ENCODE measurements at regions not wholly inside any gene's neighbourhood (a gene's known extent, or its start where the extent isn't known, plus 50 kb on each side); places are given as distances from the start of the nearest gene placed in this dataset.

DNA sequence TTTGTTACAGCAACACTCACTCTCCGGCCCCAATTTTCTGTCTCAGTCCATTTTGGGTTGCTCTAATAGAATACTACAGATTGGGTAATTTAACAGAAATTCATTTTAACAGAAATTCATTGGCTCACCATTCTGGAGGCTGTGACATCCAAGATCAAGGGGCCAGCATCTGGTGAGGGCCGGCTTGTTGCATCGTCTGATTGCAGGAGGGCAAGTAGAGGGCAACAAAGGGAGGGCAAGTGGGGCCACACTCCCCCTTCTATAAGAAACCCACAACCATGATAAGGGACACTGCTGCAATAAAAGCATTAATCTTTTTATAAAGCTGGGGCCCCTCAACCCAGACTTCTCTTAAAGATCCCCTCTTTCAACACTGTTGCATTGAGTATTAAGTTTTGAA, 260.1 kb upstream of the TMPRSS15 start:
- Mint-ChIP-seq H3K36me3 (no peaks in the 10 kb centered on the region), H3K4me3 (no peak overlapping the region), H3K27me3 (ENCODE audit: low read depth) (no peaks in the 10 kb centered on the region), H3K4me1 (no peaks in the 10 kb centered on the region), H3K27ac (no peak overlapping the region), H3K9me3 (no peaks in the 10 kb centered on the region)
- DNase-seq (ENCODE audit: low spot score in 2 of 2, unreplicated experiment in 2 of 2): no peak
- TF ChIP-seq, protein P1, sequence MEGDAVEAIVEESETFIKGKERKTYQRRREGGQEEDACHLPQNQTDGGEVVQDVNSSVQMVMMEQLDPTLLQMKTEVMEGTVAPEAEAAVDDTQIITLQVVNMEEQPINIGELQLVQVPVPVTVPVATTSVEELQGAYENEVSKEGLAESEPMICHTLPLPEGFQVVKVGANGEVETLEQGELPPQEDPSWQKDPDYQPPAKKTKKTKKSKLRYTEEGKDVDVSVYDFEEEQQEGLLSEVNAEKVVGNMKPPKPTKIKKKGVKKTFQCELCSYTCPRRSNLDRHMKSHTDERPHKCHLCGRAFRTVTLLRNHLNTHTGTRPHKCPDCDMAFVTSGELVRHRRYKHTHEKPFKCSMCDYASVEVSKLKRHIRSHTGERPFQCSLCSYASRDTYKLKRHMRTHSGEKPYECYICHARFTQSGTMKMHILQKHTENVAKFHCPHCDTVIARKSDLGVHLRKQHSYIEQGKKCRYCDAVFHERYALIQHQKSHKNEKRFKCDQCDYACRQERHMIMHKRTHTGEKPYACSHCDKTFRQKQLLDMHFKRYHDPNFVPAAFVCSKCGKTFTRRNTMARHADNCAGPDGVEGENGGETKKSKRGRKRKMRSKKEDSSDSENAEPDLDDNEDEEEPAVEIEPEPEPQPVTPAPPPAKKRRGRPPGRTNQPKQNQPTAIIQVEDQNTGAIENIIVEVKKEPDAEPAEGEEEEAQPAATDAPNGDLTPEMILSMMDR (IDR thresholded peaks at IDR 0.05; ENCODE audit: unreplicated experiment): no peak

DNA sequence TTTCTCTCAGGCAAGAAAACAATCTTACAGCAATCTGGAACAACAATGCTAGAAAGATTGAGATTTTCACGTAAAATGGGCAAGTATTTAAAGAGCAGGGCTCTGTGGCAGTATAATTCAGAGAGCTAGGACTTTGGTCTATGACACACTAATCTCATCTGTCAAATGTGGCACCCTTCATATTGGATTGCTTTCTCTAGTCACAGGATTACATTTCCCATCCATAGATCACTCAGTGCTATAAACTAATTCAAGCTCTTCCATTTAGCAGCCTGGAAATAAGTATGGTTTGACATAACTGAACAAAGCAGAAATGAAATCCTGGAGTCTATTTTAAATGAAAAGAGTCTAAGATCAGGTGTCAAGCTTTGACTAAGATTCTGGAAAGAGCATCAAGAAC, 263.1 kb upstream of the TMPRSS15 start:
- Mint-ChIP-seq H3K36me3 (no peaks in the 10 kb centered on the region), H3K4me1 (no peaks in the 10 kb centered on the region), H3K4me3 (no peak overlapping the region), H3K27me3 (ENCODE audit: low read depth) (no peaks in the 10 kb centered on the region), H3K9me3 (peaks cover 13% of the 10 kb centered on the region), H3K27ac (no peak overlapping the region)
- DNase-seq (ENCODE audit: low spot score in 2 of 2, unreplicated experiment in 2 of 2): no peak
- TF ChIP-seq, protein P1 (IDR thresholded peaks at IDR 0.05; ENCODE audit: unreplicated experiment): no peak

DNA sequence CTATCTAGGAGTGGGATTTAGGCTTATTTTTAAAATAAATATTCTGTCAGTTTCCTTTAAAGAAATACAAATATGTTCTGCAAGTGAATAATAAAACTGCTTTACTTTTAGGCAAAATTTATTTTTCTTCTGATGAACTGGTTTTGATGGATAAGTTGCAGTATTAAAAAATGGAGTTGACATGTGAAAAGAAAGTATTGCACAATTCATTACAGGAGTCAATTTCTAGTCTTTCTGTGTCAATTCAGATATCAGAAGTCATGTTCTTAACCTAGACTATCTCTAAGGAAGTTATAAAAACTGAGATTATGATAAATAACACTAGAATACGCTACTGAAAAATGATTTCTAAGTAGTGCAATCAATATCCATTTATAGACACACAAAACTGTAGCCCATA, 270.2 kb upstream of the TMPRSS15 start:
- TF ChIP-seq, protein P1 (IDR thresholded peaks at IDR 0.05; ENCODE audit: unreplicated experiment): no peak
- no peak for DNase-seq (ENCODE audit: low spot score in 2 of 2, unreplicated experiment in 2 of 2)
- Mint-ChIP-seq H3K27ac (no peak overlapping the region), H3K4me3 (no peak overlapping the region), H3K27me3 (ENCODE audit: low read depth) (peaks cover 3% of the 10 kb centered on the region), H3K4me1 (no peaks in the 10 kb centered on the region), H3K9me3 (peaks cover 18% of the 10 kb centered on the region), H3K36me3 (no peaks in the 10 kb centered on the region)

DNA sequence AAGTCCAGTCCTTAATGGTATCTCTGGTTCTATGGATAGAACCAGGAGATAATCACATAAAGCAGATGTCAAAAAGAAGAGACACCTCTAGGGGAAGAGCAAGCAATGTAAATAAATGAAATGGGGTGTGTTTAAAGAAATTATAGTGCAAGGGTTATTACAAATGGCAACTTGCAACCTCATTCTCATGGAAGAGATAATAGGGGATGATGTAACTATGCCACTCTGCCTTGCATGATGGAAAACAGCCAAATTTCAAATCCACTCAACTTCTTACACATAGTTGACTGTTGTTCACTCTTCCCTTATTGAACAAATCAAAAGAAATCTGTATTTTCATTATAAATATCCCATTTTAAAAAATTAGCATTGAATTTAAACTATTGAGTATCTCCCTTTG, 274.0 kb upstream of the TMPRSS15 start:
- H3K27ac Mint-ChIP-seq: no peak overlapping the region
- no peaks in the 10 kb centered on the region for H3K9me3 Mint-ChIP-seq
- H3K36me3 Mint-ChIP-seq: no peaks in the 10 kb centered on the region
- DNase-seq (ENCODE audit: low spot score in 2 of 2, unreplicated experiment in 2 of 2): no peak
- TF ChIP-seq, protein P1 (IDR thresholded peaks at IDR 0.05; ENCODE audit: unreplicated experiment): no peak
- H3K4me1 Mint-ChIP-seq: no peaks in the 10 kb centered on the region
- no peak overlapping the region for H3K4me3 Mint-ChIP-seq
- peaks cover 3% of the 10 kb centered on the region for H3K27me3 Mint-ChIP-seq (ENCODE audit: low read depth)

DNA sequence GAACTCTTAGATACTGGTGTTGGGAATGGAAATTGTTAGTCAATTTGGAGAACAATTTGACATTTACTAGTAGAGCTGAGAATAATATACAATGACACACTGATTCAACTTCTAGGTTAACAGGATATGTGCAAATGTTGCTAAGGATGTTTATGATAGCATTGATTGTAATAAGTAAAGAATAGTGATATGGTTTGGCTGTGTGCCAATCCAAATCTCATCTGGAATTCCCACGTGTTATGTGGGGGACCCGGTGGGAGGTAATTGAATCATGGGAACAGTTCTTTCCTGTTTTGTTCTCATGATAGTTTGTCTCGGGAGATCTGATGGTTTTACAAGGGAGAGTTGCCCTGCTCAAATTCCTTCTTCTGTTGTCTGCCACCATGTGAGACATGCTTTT, 302.4 kb upstream of the TMPRSS15 start:
- no peak overlapping the region for H3K27ac Mint-ChIP-seq
- no peaks in the 10 kb centered on the region for H3K36me3 Mint-ChIP-seq
- no peak overlapping the region for H3K4me3 Mint-ChIP-seq
- no peaks in the 10 kb centered on the region for H3K4me1 Mint-ChIP-seq
- peaks cover 11% of the 10 kb centered on the region for H3K9me3 Mint-ChIP-seq
- no peak for DNase-seq (ENCODE audit: low spot score in 2 of 2, unreplicated experiment in 2 of 2)
- peaks cover 3% of the 10 kb centered on the region for H3K27me3 Mint-ChIP-seq (ENCODE audit: low read depth)
- TF ChIP-seq, protein P1 (IDR thresholded peaks at IDR 0.05; ENCODE audit: unreplicated experiment): no peak

DNA sequence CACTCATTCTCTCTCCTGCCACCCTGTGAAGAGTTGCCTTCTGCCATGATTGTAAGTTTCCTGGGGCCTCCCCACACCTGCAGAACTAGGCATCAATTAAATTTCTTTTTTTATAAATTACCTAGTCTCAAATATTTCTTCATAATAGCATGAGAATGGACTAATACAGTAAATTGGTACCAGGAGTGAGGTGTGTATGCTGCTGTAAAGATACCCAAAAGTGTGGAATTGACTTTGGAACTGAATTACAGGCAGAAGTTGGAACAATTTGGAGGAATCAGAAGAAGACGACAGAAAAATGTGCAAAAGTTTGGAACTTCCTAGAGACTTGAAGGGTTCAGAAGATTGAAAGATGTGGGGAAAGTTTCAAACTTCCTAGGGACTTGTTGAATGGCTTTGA, 308.1 kb upstream of the TMPRSS15 start:
- DNase-seq (ENCODE audit: low spot score in 2 of 2, unreplicated experiment in 2 of 2): no peak
- Mint-ChIP-seq H3K4me3 (no peak overlapping the region), H3K27ac (no peak overlapping the region), H3K4me1 (peaks cover 8% of the 10 kb centered on the region), H3K36me3 (no peaks in the 10 kb centered on the region), H3K9me3 (peaks cover 18% of the 10 kb centered on the region), H3K27me3 (ENCODE audit: low read depth) (no peaks in the 10 kb centered on the region)
- TF ChIP-seq, protein P1 (IDR thresholded peaks at IDR 0.05; ENCODE audit: unreplicated experiment): no peak

All from mesothelial cell of epicardium (in vitro differentiated cells).